Middle frontal gyrus (tissue), 1 donor: ENCODE measurements at regions not wholly inside any gene's neighbourhood (a gene's known extent, or its start where the extent isn't known, plus 50 kb on each side); places are given as distances from the start of the nearest gene placed in this dataset.

Source experiments
- DNase-seq: peaks from one replicate; pipeline ENCODE4 v3.0.0-alpha.2; 2015; ENCODE audit warnings: low spot score; ENCODE audit errors: extremely low spot score

- no peak for DNase-seq
Observed at GRCh38 chr4:73001885-73002284, 67.6 kb downstream of the COX18 start.

- DNase-seq: no peak
Observed at GRCh38 chr4:72997409-72997808, 72.1 kb downstream of the COX18 start.

GRCh38 chr4:72994670-72995069 is 74.8 kb downstream of the COX18 start:
- DNase-seq: no peak

GRCh38 chr4:72993876-72994275 is 75.6 kb downstream of the COX18 start:
- DNase-seq: no peak

- DNase-seq: no peak
Observed at GRCh38 chr4:72991873-72992272, 77.6 kb downstream of the COX18 start.

GRCh38 chr4:72987741-72988729 is 81.5 kb downstream of the COX18 start:
- DNase-seq: no peak

GRCh38 chr4:72984351-72984750 is 85.2 kb downstream of the COX18 start:
- DNase-seq: no peak

- DNase-seq: no peak
Observed at GRCh38 chr4:72983709-72984108, 85.8 kb downstream of the COX18 start.

GRCh38 chr4:72977936-72978485 is 91.5 kb downstream of the COX18 start:
- no peak for DNase-seq

- no peak for DNase-seq
Observed at GRCh38 chr4:72975488-72975784, 94.1 kb downstream of the COX18 start.

GRCh38 chr4:72974694-72975487 is 94.6 kb downstream of the COX18 start:
- no peak for DNase-seq

GRCh38 chr4:72971572-72971971 is 97.9 kb downstream of the COX18 start:
- no peak for DNase-seq

- DNase-seq: no peak
Observed at GRCh38 chr4:72970756-72971155, 98.8 kb downstream of the COX18 start.

- DNase-seq: no peak
Observed at GRCh38 chr4:72969976-72970375, 99.5 kb downstream of the COX18 start.

- no peak for DNase-seq
Observed at GRCh38 chr4:72966652-72967051, 102.9 kb downstream of the COX18 start.

GRCh38 chr4:72959411-72959810 is 110.1 kb downstream of the COX18 start:
- no peak for DNase-seq

GRCh38 chr4:72954811-72955210 is 114.7 kb downstream of the COX18 start:
- no peak for DNase-seq

GRCh38 chr4:72953571-72953970 is 115.9 kb downstream of the COX18 start:
- DNase-seq: no peak

GRCh38 chr4:72951628-72952027 is 117.9 kb downstream of the COX18 start:
- DNase-seq: no peak

GRCh38 chr4:72951147-72951546 is 118.4 kb downstream of the COX18 start:
- DNase-seq: no peak

GRCh38 chr4:72948080-72948479 is 121.4 kb downstream of the COX18 start:
- no peak for DNase-seq

GRCh38 chr4:72945719-72946336 is 123.7 kb downstream of the COX18 start:
- DNase-seq: no peak
